ENCODE measurements at regions not wholly inside any gene's neighbourhood (a gene's known extent, or its start where the extent isn't known, plus 50 kb on each side); places are given as distances from the start of the nearest gene placed in this dataset.

- TF ChIP-seq CTCF (IDR thresholded peaks at IDR 0.05; ENCODE audit: low read length) (no peak), EZH2 (optimal IDR thresholded peaks at IDR 0.05; ENCODE audit: low read depth, low read length) (no peak), EZH2phosphoT487 (IDR thresholded peaks at IDR 0.05; ENCODE audit: low read length) (no peak)
Measured at GRCh38 chr5:6125781-6126180, 252.6 kb downstream of the MED10 start.

All from MM.1S (cell line).